ENCODE measurements at regions not wholly inside any gene's neighbourhood (a gene's known extent, or its start where the extent isn't known, plus 50 kb on each side); places are given as distances from the start of the nearest gene placed in this dataset.
A peak's percentile ranks its signal among the peaks of the same experiment; 100 is the strongest.
"Not testable (repeated sequence)": the region's sequence is repeated elsewhere in the genome, so short reads cannot be mapped to it uniquely, and the experiment has no call there.

- peak; percentile 99 for DNase-seq (ENCODE audit: low read depth)
- H3K4me3 ChIP-seq (ENCODE audit: control insufficient read depth, low read depth, low read length) = no peak overlapping the region
- no peak for TF ChIP-seq CTCF (IDR thresholded peaks at IDR 0.05; ENCODE audit: control insufficient read depth, insufficient read depth, low read depth, low read length, missing control alignments)
These were observed 134.4 kb upstream of the FAM3C start for GRCh38 chr7:121530227-121531174.

- TF ChIP-seq CTCF (IDR thresholded peaks at IDR 0.05; ENCODE audit: control insufficient read depth, insufficient read depth, low read depth, low read length, missing control alignments) = no peak
- H3K4me3 ChIP-seq (ENCODE audit: control insufficient read depth, low read depth, low read length) = no peak overlapping the region
- no peak for DNase-seq (ENCODE audit: low read depth)
These were observed 132.9 kb upstream of the FAM3C start for GRCh38 chr7:121529003-121529402.

- DNase-seq (ENCODE audit: low read depth); H3K4me3 ChIP-seq (ENCODE audit: control insufficient read depth, low read depth, low read length): not testable (repeated sequence)
These were observed 130.1 kb upstream of the FAM3C start for GRCh38 chr7:121526210-121526609.

GRCh38 chr7:121525155-121525819 lies 129.2 kb upstream of the FAM3C start:
- H3K4me3 ChIP-seq (ENCODE audit: control insufficient read depth, low read depth, low read length) = no peak overlapping the region
- TF ChIP-seq CTCF (IDR thresholded peaks at IDR 0.05; ENCODE audit: control insufficient read depth, insufficient read depth, low read depth, low read length, missing control alignments) = no peak
- DNase-seq (ENCODE audit: low read depth) = peak; percentile 67

GRCh38 chr7:121521711-121522400 lies 125.7 kb upstream of the FAM3C start:
- DNase-seq (ENCODE audit: low read depth) = no peak
- TF ChIP-seq CTCF (IDR thresholded peaks at IDR 0.05; ENCODE audit: control insufficient read depth, insufficient read depth, low read depth, low read length, missing control alignments) = no peak
- H3K4me3 ChIP-seq (ENCODE audit: control insufficient read depth, low read depth, low read length) = no peak overlapping the region

GRCh38 chr7:121520911-121521310 lies 124.8 kb upstream of the FAM3C start:
- DNase-seq (ENCODE audit: low read depth) = no peak
- no peak overlapping the region for H3K4me3 ChIP-seq (ENCODE audit: control insufficient read depth, low read depth, low read length)
- TF ChIP-seq CTCF (IDR thresholded peaks at IDR 0.05; ENCODE audit: control insufficient read depth, insufficient read depth, low read depth, low read length, missing control alignments) = no peak

All from AG09309 (cell line).